GM11168 (cell line): ENCODE measurements at regions not wholly inside any gene's neighbourhood (a gene's known extent, or its start where the extent isn't known, plus 50 kb on each side); places are given as distances from the start of the nearest gene placed in this dataset.

Source experiments
- in situ Hi-C: fragments of 300-500 bp; cut with MboI; formaldehyde crosslinking; loops from one replicate; pipeline ENCODE4 v1.12.0; 2022; ENCODE audit warnings: low sequenced_read_pairs; ENCODE audit not compliant: unreplicated experiment

DNA sequence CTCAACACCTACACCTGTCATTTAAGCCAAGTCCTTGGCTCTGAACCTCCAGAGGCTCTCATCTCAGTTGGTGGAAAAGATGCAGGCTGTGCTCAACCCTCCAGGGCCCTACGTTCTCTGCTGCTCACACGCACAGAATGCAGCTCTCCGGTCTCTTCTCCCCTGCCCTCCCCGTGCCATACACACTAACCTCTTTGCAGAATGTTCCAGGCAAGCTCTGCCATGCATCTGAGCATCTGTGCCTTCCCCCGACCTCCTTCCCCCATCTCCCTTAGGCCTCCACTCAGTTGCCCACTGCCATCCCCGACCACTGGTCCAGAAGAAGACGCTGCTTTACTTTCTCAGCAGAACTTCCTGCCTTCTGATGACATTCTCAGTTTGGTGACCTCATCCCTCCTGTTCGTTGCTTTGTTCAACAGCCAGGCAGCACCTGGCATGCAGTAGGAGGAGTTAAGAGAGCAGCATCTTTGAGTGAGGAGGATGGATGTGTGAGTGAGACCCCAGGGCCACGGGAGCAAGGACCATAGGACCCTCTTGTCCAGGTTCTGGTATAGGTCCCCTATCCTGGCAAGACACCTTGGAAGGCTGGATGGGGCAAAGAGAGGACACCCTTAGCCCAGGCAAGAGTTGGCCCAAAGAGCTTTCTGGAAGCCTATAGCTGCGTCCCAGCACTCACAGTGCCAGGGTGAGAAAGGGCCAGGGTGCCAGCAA is 598.0 kb downstream of the BRD1 start:
- in situ Hi-C loops = no loop called here

DNA sequence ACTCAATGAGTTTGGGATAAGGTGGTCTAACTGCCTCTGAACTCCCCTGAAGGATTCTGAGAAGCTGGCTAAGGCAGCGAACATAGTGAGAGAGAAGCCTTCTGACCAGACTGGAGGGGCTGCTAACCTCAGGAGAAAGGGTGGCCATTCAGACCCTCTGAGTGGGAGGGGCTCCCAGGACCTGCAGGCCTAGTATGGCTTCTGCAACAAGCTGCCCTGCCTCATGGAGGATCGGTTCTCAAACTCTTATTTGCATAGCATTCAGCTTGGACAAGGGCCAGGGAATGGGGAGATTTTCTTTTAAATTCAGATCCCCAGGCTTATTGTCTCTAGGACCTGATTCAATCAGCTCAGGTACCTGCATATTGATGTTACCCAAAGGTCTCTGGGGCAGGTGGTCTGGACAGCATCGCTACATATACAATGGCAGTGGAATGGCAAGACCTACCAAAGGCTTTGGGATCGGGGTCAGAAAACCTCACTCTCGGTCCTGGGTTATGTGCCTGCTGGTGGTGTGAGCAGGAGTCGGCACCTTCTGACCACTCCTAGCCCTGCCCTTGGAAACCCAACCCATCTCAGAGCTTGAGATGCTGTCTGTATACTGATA is 599.1 kb downstream of the BRD1 start:
- in situ Hi-C loops = no loop called here

DNA sequence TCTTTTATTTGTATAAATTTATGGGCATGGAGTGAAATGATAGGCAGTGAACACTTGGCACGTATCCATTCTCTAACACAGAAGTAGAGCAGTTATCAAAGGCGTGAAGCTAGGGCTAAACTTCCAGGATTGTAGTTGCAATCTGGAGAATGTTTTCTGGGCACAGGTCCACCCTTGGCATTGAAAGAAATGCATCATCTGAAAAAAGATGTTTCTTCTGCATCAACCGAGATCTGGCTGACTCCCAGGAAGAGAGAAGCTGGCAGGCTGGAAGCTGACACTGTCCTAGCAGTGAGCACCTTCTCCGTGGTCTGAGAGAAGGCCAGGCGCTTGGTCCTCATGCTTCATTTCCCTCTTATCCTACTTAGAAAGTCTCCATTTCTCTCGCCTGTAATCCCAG is 600.0 kb downstream of the BRD1 start:
- in situ Hi-C loops = no loop called here

DNA sequence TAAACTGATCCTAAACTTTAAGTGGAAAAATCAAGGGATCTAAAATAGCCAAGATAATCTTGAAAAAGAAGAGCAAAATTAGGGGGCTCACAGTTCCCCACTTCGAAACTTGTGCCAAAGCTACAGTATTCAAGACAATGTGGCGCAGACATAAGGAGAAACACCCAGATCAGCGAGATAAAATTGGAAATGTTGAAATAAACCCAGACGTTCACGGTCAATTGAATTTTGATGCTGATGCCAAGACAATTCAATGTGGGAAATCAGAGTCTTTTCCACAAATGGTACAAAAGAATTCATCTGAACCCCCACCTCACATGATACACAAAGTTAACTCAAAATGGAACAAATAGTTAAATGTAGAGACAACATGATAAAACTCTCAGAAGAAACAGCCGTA is 601.6 kb downstream of the BRD1 start:
- in situ Hi-C loops = no loop called here

DNA sequence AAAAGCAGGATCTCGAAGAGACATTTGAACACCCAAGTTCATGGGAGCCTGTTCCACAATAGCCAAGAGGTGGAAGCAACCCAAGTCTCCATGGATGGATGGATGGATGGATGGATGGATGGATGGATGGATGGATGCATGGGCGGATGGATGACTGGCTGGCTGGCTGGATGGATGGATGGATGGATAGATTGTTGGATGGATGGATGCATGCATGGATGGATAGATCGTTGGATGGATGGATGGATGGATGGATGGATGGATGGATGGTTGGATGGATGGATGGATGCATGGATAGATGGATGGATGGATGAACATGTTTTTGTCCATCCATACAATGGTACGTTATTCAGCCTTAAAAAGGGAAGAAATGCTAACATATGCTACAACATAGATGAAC is 603.4 kb downstream of the BRD1 start:
- in situ Hi-C loops = no loop called here

DNA sequence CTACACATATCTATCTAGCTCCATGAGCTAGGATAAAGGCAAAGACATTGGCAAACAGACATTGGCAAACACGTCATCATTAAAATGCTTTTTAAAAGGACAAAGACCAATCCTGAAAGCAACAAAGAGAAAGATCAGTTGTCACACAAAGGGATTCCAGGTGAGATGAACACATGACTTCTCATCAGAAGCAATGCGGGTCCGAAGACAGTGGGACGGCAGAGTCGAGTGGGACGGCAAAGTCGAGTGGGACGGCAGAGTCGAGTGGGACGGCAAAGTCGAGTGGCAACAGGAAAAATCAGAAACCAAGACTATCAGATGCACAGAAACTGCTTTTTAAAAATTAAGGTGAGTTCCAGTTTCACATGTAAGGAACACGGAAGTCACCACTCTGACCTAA is 609.5 kb downstream of the BRD1 start:
- in situ Hi-C loops = no loop called here

DNA sequence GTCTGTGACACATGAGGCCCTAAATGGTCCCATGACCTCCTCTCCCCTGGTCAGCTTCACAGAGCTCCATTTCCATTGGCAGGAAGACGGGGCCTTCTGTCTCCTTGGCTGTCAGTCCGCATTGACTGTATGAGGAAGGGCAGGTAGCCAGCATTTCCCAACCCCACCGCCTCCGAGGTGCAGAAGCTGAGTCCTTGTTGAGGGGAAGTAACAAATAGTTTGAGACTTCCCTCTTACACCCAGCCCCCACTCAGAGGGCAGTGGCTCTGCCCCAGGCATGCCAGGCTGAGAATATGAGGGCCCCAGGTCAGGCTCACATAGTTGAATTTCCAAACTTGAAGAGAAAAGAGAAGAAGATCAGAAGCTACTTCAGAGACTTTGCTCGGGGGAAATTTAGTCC is 611.1 kb downstream of the BRD1 start:
- in situ Hi-C loops = no loop called here

DNA sequence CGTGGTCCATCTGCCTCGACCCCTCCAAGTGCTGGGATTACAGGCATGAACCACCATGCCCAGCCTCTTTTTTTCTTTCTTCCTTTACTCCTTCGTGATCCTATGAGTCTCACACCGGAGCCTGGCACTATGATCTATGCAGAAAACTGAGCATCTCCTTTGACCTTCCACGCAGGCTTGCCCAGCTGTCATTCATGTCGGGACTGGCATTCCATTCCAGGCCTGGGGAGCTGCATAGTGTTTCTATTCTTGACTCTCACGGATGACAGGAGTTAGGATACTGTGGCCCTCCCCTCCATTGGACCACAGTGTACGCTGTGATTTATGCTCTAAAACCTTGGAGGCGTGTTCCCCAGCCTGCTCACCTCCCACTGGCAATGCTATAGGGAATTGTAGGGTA is 611.8 kb downstream of the BRD1 start:
- in situ Hi-C loops = no loop called here

DNA sequence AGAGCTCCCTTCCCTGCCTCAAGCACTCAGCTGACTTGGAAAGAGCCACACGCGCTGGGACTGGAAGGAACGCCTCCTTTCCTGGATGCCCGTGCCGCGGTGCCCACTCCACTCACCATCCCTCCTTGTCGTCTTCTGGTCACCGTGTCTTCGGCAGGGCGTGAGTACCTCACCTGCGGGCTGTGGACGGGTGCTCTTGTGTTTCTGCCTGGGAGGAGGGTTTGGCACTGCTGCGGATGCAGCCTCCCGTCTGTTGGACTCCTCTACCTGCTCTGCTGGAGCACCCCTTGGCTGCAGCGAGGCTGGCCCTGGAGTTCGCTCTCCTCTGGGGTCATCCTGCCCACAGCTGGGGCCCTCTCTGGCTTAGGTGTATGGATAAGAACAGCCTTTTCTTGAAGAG is 612.7 kb downstream of the BRD1 start:
- in situ Hi-C loops = no loop called here

DNA sequence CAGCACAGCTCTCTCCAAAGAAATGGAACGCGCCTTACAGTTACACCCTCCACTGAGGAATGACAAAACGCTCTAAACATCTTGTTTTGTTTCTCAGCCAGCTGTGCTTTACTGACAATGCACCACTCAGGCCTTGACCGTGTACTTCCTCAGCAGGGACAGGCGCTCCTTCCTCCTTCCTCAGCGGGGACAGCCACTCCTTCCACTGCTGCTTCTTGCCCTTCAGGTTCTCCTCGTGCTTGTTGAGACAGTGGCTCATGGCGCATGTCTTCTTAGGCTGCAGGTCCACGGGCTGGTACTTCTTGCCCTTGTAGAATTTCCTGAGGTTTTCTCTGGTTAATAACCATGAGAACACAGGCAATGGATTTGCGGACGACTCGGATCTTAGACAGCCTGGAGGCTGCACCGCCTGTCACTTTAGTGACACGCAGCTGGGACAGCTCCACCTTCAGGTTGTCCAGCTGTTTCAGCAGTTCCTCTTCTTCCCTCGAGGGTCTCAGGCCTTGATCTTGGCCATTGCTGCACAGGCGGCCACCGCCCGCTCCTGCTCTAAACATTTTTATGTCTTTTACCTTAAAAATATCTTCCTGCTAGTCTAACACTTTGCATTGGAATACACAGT is 613.8 kb downstream of the BRD1 start:
- in situ Hi-C loops = no loop called here

DNA sequence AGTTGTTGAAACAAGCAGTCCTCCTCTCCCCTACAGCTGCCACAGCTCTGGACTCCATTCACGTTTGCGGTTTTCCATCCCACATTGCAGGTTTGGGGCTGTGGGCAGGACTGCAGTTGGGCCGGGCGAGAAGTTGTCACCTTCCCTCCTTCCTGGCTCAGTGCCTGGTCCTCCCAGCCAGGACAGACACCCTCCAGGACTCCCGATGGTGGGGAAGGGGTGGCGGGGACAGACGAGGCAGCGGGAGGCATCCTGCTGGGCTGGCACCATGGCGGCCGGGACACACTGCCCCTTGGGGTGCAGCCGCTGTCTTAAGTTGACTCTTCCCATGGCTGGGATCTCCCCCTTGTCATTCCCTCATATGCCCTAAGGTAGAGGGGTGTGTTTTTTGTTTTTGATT is 615.2 kb downstream of the BRD1 start:
- in situ Hi-C loops = no loop called here

DNA sequence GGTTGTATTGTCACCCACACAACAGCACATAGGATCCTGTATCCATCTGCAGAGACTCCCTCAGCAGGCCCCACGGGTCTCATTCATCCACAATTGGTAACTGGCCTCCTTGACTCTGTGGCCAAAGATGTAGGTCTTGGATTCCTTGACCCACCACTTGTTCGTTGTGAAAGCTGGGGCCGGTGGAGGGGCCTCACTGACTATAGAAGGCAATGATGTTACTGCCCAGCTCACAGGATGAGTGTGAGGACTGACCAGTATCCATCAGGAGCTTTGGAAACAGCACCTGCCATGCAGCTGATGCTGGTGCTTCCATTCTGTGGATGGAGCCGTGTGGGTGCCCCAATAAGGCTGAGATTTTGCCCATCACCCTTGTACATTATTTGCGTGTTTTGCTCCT is 615.7 kb downstream of the BRD1 start:
- in situ Hi-C loops = no loop called here

DNA sequence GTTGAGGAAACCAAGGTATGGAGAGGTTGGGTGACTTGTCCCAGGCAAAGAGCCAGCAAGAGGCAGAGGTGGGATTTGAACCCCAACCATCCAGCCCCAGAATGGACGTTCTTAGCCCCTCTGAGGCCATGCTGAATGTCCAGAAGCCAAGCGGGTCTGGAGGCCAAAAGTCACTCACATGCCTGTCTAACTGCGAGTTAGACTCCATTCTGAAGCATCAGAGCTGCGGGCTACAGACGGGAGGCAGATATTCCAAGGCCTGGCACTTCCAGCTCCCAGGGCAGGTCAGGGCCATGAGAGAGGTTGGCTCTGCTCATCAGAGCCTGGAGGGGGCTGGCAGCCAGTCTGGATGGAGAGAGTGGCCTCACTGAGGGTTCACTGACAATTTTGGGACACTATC is 616.5 kb downstream of the BRD1 start:
- in situ Hi-C loops = no loop called here

DNA sequence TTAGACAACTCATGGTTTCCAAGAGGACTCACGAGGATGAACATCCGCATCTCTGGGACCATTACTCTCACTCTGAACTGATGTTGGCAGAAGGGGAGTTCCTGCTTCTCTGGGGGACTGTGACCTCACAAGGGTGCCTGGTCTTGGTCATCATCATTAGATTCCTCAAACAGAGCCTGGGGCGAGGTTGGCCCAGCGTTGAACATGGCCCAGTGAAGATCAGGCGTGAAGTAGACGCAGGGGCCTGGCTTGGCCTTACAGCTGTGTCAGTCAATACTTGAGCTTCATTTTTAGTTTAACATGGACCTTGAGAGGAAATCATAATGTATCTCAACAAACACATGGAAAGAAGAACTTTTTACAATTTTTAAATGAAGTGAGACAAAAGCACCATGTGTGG is 617.1 kb downstream of the BRD1 start:
- in situ Hi-C loops = no loop called here

DNA sequence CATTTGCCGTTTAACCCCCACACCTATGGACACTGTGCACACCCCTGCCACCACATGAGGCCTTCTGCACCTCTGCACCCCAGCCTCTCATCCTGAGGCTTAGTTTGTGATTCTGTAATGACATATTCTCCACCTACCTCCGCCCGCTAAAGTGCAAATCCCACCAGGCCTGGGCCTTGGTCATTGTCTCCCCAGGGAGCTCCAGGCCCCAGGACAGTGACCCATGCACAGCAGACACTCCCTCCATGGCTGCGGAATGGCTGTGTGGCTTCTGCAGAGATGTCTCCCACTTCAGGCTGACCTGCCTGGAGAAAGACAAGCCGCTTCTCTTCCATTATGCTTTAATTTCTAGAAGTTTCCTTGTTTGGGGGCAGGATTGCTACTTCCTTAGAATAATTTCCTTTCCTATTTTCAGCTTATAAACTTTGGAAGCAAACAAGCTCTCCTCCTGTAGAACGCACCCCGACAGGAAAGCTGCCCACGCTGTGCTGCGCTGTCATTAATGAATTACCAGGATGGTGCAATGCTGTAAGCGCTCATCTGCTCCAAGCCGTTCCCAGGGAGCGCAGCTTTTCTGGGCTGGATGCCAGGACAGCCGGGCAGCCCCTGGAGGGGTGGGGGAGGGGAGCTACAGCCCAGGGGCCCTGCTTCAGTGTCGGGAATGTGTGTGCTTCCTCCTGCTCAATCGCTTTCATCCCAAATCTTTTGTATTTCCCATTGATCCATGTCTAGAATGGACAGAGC is 618.0 kb downstream of the BRD1 start:
- in situ Hi-C loops = no loop called here

DNA sequence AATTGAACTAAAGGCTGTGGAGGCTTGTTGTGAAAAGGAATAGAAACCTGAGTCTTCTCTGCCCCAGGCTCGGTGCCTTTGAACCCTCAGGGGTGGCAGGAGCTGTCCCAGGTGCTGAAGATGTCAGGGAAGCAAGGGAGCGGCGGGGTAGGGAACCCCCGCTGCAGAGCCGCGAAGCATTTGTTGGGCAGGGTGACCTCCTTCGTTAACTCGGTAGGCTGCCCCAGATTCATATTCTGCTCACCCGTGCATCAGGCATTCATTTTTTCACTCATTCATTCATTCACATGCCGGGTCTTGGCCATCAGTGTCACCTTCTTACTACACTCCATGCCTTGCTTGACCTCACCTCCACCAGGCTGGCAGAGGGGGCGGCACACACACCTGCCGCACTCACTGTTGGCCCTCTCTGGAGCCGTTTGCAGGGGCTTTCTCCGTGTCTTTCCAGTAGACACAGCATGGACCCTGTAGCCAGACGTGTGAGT is 618.9 kb downstream of the BRD1 start:
- in situ Hi-C loops = no loop called here

DNA sequence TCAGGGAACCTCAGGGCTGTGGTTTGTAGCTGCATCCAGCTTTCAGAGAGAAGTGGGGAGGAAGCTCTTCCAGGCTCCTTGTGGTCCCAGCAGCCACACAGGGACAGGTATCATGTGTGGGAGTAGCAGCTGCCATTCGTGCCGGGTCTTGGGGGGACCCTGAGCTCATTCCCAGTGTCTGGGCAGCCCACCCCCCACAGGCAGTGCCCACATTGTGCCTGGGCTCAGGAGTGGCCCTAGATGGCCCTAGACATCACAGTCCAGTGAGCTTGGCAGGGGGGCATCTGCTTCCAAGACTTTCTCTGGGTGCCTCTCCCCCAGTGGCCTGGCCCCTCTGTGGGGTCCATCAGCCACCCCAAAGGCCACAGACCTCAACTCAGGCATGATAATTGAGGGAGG is 619.7 kb downstream of the BRD1 start:
- in situ Hi-C loops = no loop called here

DNA sequence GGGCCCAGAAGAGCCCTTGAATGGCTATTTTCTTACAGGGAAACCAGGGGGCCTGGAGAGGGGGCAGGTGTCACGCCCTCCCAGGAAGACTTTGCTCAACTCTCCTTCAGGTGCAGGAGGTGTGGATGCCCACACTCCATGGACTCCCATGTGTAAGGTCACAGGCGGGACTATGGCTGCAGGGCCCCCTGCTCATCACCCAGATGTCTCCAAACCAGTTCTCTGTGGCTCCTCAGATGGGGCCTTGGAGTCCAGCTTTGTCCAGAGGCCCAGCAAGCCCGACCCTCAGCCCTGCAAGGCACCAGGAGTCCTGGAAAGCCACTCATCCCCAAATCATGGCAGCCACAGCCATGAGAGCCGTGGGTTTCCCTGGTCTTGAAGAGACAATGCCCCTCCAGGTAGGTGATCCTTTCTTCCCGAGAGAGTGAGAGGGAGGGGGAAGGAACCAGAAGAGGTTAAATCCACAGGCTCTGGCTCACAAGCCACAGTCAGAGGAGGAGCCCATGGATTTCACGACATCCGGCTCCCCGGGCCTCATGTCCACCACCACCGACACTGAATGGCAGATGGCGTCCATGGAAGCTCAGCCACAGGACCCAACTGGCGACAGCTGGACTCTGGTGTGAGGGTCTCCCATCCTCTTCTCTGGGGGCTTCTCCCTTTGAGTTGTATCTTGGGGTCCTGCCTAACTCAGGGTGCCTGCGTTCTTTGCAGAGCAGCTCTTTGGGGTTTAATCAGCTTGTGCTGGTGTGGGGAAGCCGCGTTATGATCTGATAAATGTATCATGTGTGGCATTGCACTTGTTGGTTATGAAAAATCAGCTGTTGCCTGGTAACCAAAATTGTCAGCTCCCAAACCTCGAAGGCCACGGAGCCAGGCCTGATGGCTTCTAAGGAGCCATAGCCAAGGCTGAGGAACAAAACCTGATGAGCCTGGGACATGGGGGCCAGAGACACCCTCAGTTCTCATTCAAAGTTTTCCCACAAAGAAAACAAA is 620.4 kb downstream of the BRD1 start:
- in situ Hi-C loops = no loop called here

DNA sequence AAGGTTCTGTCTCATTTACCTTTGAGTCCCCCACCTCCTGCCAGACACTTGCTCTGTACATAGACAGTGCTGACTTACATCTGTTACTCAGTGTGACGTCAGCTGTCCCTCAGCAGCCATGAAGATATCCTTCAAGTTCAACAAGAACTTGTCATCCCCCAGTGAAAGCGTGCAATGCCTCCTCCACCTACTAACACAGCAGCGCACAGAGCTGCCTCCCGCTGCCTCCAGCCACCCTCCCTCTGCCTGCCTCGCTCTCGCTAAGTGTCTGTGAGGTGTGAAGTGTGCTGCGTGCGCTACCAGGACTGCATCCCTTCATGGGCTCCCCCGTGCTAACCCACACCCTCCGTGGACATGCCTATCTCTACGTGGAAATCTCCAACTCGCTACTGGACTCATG is 621.4 kb downstream of the BRD1 start:
- in situ Hi-C loops = no loop called here

DNA sequence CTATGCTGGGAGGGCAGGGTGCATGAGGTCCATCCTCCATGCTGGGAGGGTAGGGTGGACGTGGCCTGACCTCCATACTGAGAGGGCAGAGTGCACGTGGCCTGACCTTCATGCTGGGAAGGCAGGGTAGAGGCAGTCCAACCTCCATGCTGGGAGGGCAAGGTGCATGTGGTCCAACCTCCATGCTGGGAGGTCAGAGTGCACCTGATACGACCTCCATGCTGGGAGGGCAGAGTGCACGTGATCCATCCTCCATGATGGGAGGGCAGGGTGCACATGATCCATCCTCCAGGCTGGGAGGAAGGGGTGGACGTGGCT is 622.2 kb downstream of the BRD1 start:
- in situ Hi-C loops = no loop called here
